Breast epithelium (tissue), 4 donors: ENCODE measurements at regions not wholly inside any gene's neighbourhood (a gene's known extent, or its start where the extent isn't known, plus 50 kb on each side); places are given as distances from the start of the nearest gene placed in this dataset.
A peak's percentile ranks its signal among the peaks of the same experiment; 100 is the strongest.

Source experiments
- DNase-seq, 2 donors: peaks; one replicate each; pipeline ENCODE4 v3.0.0-alpha.2; 2019; ENCODE audit warnings: low spot score in 2 of 2
- H3K27ac ChIP-seq, 2 donors: fragments of 200-600 bp; sonication (generic) in 1 of 2; one replicate each; pipeline ENCODE4 v1.5.1; 2016 to 2019; ENCODE audit warnings: mild to moderate bottlenecking in 1 of 2
- H3K27me3 ChIP-seq, 2 donors: fragments of 200-600 bp; sonication (generic) in 1 of 2; one replicate each; pipeline versions ENCODE4 v1.5.1 to v1.6.0; 2017 to 2019; ENCODE audit warnings: control low read depth in 1 of 2, mild to moderate bottlenecking in 1 of 2
- H3K36me3 ChIP-seq: fragments of 200-600 bp; one replicate; pipeline ENCODE4 v1.5.1; 2019
- H3K4me1 ChIP-seq, 2 donors: fragments of 200-600 bp; sonication (generic); one replicate each; pipeline ENCODE4 v1.5.1; 2016 to 2019; ENCODE audit warnings: control low read depth in 1 of 2
- H3K4me3 ChIP-seq, 3 donors: fragments of 200-600 bp; sonication (generic); 1 replicate in 2 of 3; 2 replicates in 1 of 3; pipeline ENCODE4 v1.5.1; 2016 to 2019; ENCODE audit warnings: mild to moderate bottlenecking in 3 of 3, moderate library complexity in 2 of 3
- H3K9me3 ChIP-seq, 2 donors: fragments of 200-600 bp; sonication (generic) in 1 of 2; one replicate each; pipeline ENCODE4 v1.5.1; 2016 to 2019; ENCODE audit warnings: control low read depth in 1 of 2
- POLR2A ChIP-seq: fragments of 450-650 bp; IDR thresholded peaks from one replicate; pipeline ENCODE4 v1.6.1; 2016; ENCODE audit warnings: antibody characterized with exemption, mild to moderate bottlenecking, moderate library complexity
- POLR2AphosphoS5 ChIP-seq, 3 donors: sonication (generic); formaldehyde crosslinking; IDR thresholded peaks; one replicate each; pipeline ENCODE4 v1.6.1; 2017; ENCODE audit warnings: antibody characterized with exemption in 3 of 3
- intact Hi-C: fragments of 100-400 bp; cut with DNase I; formaldehyde crosslinking; loops from one replicate; pipeline ENCODE4 v1.15.1; 2023; ENCODE audit warnings: low total_unique reads
- TF ChIP-seq, protein P1 (sequence below), 3 donors: fragments of 450-650 bp; IDR thresholded peaks; one replicate each; pipeline ENCODE4 v1.5.1; 2016 to 2017; ENCODE audit warnings: antibody characterized with exemption in 3 of 3, mild to moderate bottlenecking in 3 of 3, moderate library complexity in 3 of 3

GRCh38 chr11:71305041-71305440, 52.7 kb upstream of the SHANK2 start:
- DNase-seq = peak in 1 of 2 donors; percentile 4

DNA sequence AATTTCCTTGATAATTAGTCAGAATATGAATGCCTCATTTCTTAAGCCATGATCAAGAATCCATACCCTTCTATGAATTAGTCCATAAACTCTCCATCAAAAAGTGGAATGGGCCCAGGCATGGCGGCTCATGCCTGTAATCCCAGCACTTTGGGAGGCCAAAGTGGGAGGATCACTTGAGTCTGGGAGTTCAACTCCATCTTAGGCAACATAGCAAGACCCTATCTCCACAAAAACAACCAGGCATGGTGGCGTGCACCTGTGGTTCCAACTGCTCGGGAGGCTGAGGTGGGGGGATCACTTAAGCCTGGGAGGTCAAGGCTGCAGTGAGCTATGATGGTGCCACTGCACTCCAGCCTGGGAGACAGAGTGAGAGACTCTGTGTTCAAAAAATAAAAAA, 52.1 kb upstream of the SHANK2 start:
- peak in 1 of 2 donors; percentile 7 for DNase-seq
- no peak overlapping the region for H3K27ac ChIP-seq
- H3K4me3 ChIP-seq = no peak overlapping the region
- H3K27me3 ChIP-seq = no peaks in the 10 kb centered on the region
- TF ChIP-seq POLR2AphosphoS5 (IDR thresholded peaks at IDR 0.05) = no peak
- TF ChIP-seq, protein P1, sequence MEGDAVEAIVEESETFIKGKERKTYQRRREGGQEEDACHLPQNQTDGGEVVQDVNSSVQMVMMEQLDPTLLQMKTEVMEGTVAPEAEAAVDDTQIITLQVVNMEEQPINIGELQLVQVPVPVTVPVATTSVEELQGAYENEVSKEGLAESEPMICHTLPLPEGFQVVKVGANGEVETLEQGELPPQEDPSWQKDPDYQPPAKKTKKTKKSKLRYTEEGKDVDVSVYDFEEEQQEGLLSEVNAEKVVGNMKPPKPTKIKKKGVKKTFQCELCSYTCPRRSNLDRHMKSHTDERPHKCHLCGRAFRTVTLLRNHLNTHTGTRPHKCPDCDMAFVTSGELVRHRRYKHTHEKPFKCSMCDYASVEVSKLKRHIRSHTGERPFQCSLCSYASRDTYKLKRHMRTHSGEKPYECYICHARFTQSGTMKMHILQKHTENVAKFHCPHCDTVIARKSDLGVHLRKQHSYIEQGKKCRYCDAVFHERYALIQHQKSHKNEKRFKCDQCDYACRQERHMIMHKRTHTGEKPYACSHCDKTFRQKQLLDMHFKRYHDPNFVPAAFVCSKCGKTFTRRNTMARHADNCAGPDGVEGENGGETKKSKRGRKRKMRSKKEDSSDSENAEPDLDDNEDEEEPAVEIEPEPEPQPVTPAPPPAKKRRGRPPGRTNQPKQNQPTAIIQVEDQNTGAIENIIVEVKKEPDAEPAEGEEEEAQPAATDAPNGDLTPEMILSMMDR (IDR thresholded peaks at IDR 0.05) = no peak
- TF ChIP-seq POLR2A = no peak
- H3K36me3 ChIP-seq = no peaks in the 10 kb centered on the region
- no peaks in the 10 kb centered on the region for H3K9me3 ChIP-seq
- H3K4me1 ChIP-seq = no peaks in the 10 kb centered on the region
- intact Hi-C loops = no loop called here

More at GRCh38 chr11:71305041-71305440, 52.7 kb upstream of the SHANK2 start:
- intact Hi-C loops = loop anchor here (5.0 kb wide), 1 partner anchor 173 kb away; no protein-coding TSS in a partner anchor
- H3K9me3 ChIP-seq = no peaks in the 10 kb centered on the region
- no peak overlapping the region for H3K4me3 ChIP-seq
- no peak for TF ChIP-seq POLR2AphosphoS5 (IDR thresholded peaks at IDR 0.05)
- H3K36me3 ChIP-seq = no peaks in the 10 kb centered on the region
- H3K27ac ChIP-seq = no peak overlapping the region
- H3K27me3 ChIP-seq = no peaks in the 10 kb centered on the region
- no peaks in the 10 kb centered on the region for H3K4me1 ChIP-seq

- Histone ChIP-seq H3K27me3 (no peaks in the 10 kb centered on the region), H3K9me3 (no peaks in the 10 kb centered on the region), H3K36me3 (no peaks in the 10 kb centered on the region), H3K4me3 (no peak overlapping the region), H3K27ac (no peak overlapping the region), H3K4me1 (no peaks in the 10 kb centered on the region)
- TF ChIP-seq POLR2AphosphoS5 (IDR thresholded peaks at IDR 0.05) = no peak
- TF ChIP-seq POLR2A = no peak
- TF ChIP-seq, protein P1 (IDR thresholded peaks at IDR 0.05) = no peak
- DNase-seq = no peak
- intact Hi-C loops = no loop called here
Observed at GRCh38 chr11:71304045-71304444, 51.7 kb upstream of the SHANK2 start.

DNA sequence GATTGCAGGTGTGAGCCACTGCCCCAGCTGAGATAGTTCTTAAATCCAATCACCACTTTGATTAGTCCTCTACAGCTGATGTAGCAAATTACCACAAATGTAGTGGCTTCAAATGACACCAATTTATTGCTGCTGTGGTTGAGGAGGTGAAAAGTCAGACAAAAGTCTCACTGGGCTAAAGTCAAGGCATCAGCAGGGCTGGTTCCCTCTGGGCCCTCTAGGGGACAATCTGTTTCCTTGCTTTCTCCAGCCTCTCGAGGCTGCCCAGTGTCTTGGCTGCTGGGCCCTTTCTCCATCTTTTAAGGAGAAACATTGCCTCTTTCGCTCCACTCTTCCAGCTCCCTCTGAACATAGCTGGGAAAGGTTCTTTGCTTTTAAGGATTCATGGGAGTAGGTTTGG, 50.5 kb upstream of the SHANK2 start:
- no peaks in the 10 kb centered on the region for H3K27me3 ChIP-seq
- H3K4me1 ChIP-seq = no peaks in the 10 kb centered on the region
- H3K36me3 ChIP-seq = no peaks in the 10 kb centered on the region
- intact Hi-C loops = no loop called here
- H3K4me3 ChIP-seq = no peak overlapping the region
- H3K9me3 ChIP-seq = no peaks in the 10 kb centered on the region
- no peak overlapping the region for H3K27ac ChIP-seq
- TF ChIP-seq POLR2AphosphoS5 (IDR thresholded peaks at IDR 0.05) (no peak), POLR2A (no peak)
- TF ChIP-seq, protein P1 (IDR thresholded peaks at IDR 0.05) = no peak
- DNase-seq = peak in 1 of 2 donors; percentile 20

DNA sequence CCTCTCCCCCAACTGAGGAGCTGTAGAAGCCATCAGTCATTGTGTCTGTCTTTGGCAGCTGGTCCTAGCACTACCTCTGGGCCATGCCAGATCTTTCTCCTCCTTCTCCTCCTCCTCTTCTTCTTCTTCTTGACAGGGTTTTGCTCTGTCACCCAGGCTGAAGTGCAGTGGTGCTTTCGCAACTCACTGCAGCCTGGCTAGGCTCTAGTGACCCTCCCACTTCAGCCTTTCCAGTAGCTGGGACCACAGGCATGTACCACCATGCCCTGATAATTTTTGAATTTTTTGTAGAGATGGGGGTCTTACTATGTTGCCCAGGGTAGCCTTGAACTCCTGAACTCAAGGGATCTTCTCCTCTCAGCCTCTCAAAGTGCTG, 50.1 kb upstream of the SHANK2 start:
- H3K27me3 ChIP-seq = no peaks in the 10 kb centered on the region
- no peaks in the 10 kb centered on the region for H3K9me3 ChIP-seq
- TF ChIP-seq POLR2AphosphoS5 (IDR thresholded peaks at IDR 0.05) (no peak), POLR2A (no peak)
- TF ChIP-seq, protein P1 (IDR thresholded peaks at IDR 0.05) = no peak
- no peak for DNase-seq
- no peaks in the 10 kb centered on the region for H3K36me3 ChIP-seq
- no peaks in the 10 kb centered on the region for H3K4me1 ChIP-seq
- H3K27ac ChIP-seq = no peak overlapping the region
- H3K4me3 ChIP-seq = no peak overlapping the region
- intact Hi-C loops = no loop called here
